T-helper 17 cell (primary cell): ENCODE measurements at regions not wholly inside any gene's neighbourhood (a gene's known extent, or its start where the extent isn't known, plus 50 kb on each side); places are given as distances from the start of the nearest gene placed in this dataset.
A peak's percentile ranks its signal among the peaks of the same experiment; 100 is the strongest.

ENCODE experiments used
- ATAC-seq: fragments of 150-1000 bp; cut with Tn5 transposase; 2 replicates; pipeline ENCODE4 v1.10.0; 2021; ENCODE audit warnings: mild to moderate bottlenecking, moderate library complexity
- DNase-seq, 3 donors: peaks; one replicate each; pipeline versions ENCODE4 v3.0.0 to v3.0.0-alpha.2; 2020 to 2021
- H3K9me3 ChIP-seq: one replicate; pipeline ENCODE4 v1.7.0; 2013; ENCODE audit warnings: low read length, mild to moderate bottlenecking; ENCODE audit not compliant: control insufficient read depth, poor library complexity, severe bottlenecking
- H3K27ac Mint-ChIP-seq: one replicate; pipeline ENCODE4 v1.8.0; 2022; ENCODE audit warnings: mild to moderate bottlenecking, moderate library complexity, mixed read lengths
- H3K27me3 Mint-ChIP-seq: one replicate; pipeline ENCODE4 v1.8.0; 2022; ENCODE audit warnings: mixed read lengths
- H3K36me3 Mint-ChIP-seq: one replicate; pipeline ENCODE4 v1.8.0; 2022; ENCODE audit warnings: low read depth, mixed read lengths
- H3K4me1 Mint-ChIP-seq: one replicate; pipeline ENCODE4 v1.8.0; 2022; ENCODE audit warnings: mild to moderate bottlenecking, mixed read lengths
- H3K4me3 Mint-ChIP-seq: one replicate; pipeline ENCODE4 v1.8.0; 2022; ENCODE audit warnings: mild to moderate bottlenecking, moderate library complexity, mixed read lengths

GRCh38 chr1:24992124-24992760 lies 62.2 kb upstream of the RUNX3 start:
- Mint-ChIP-seq H3K4me3 (peak overlapping the region; percentile 91), H3K27me3 (peaks cover 7% of the 10 kb centered on the region), H3K36me3 (no peaks in the 10 kb centered on the region), H3K4me1 (peaks cover 51% of the 10 kb centered on the region), H3K27ac (peak overlapping the region; percentile 98)
- no peak for DNase-seq
- H3K9me3 ChIP-seq = no peaks in the 10 kb centered on the region
- peak; percentile 48 for ATAC-seq

DNA sequence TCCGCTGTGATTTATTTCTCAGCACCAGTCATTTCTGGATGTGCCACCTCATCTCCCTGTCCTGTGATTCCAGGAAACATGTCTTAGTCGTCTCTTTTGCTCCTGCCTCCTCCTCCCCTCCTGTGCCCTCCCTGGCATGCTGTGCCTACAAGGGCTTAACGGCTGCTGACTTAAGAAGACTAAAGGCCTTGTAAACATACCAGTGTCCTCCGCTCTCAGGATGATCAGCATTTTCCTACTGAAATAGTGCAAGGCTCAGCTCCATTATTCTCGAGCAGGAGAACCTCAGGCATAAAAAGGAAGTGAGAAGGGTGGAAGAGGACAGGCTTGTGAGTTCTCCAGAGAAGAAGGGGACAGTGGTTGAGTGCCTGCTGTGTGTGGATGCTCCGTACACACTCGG lies 61.6 kb upstream of the RUNX3 start:
- H3K36me3 Mint-ChIP-seq = no peaks in the 10 kb centered on the region
- H3K4me1 Mint-ChIP-seq = peaks cover 51% of the 10 kb centered on the region
- H3K27ac Mint-ChIP-seq = peak overlapping the region; percentile 98
- peak overlapping the region; percentile 91 for H3K4me3 Mint-ChIP-seq
- DNase-seq (no peak), ATAC-seq (no peak)
- peaks cover 7% of the 10 kb centered on the region for H3K27me3 Mint-ChIP-seq
- H3K9me3 ChIP-seq = no peaks in the 10 kb centered on the region

GRCh38 chr1:24990779-24991641 lies 60.9 kb upstream of the RUNX3 start:
- DNase-seq = no peak
- peak; percentile 24 for ATAC-seq
- H3K4me3 Mint-ChIP-seq = peak overlapping the region; percentile 91

GRCh38 chr1:24990136-24990535 lies 60.1 kb upstream of the RUNX3 start:
- no peak for ATAC-seq
- Mint-ChIP-seq H3K4me1 (peaks cover 54% of the 10 kb centered on the region), H3K27ac (peak overlapping the region; percentile 98), H3K4me3 (peak overlapping the region; percentile 89), H3K27me3 (peaks cover 7% of the 10 kb centered on the region), H3K36me3 (no peaks in the 10 kb centered on the region)
- H3K9me3 ChIP-seq = no peaks in the 10 kb centered on the region
- no peak for DNase-seq

More at GRCh38 chr1:24990779-24991641, 60.9 kb upstream of the RUNX3 start:
- Mint-ChIP-seq H3K4me1 (peaks cover 48% of the 10 kb centered on the region), H3K27ac (peak overlapping the region; percentile 98), H3K36me3 (no peaks in the 10 kb centered on the region), H3K27me3 (peaks cover 7% of the 10 kb centered on the region)
- H3K9me3 ChIP-seq = no peaks in the 10 kb centered on the region

GRCh38 chr1:24989082-24989481 lies 59.0 kb upstream of the RUNX3 start:
- ATAC-seq (no peak), DNase-seq (no peak)
- Mint-ChIP-seq H3K4me3 (no peak overlapping the region), H3K4me1 (peaks cover 59% of the 10 kb centered on the region), H3K27ac (peak overlapping the region; percentile 74), H3K36me3 (no peaks in the 10 kb centered on the region), H3K27me3 (peaks cover 7% of the 10 kb centered on the region)
- no peaks in the 10 kb centered on the region for H3K9me3 ChIP-seq

- Mint-ChIP-seq H3K36me3 (no peaks in the 10 kb centered on the region), H3K4me3 (no peak overlapping the region), H3K27me3 (peaks cover 7% of the 10 kb centered on the region), H3K4me1 (peaks cover 64% of the 10 kb centered on the region), H3K27ac (peak overlapping the region; percentile 74)
- ATAC-seq (no peak), DNase-seq (no peak)
- no peaks in the 10 kb centered on the region for H3K9me3 ChIP-seq
These were observed 58.5 kb upstream of the RUNX3 start for GRCh38 chr1:24988558-24988912.

GRCh38 chr1:24987875-24988557 lies 57.9 kb upstream of the RUNX3 start:
- H3K9me3 ChIP-seq = no peaks in the 10 kb centered on the region
- peak; percentile 75 for ATAC-seq
- peaks cover 69% of the 10 kb centered on the region for H3K4me1 Mint-ChIP-seq
- H3K4me3 Mint-ChIP-seq = no peak overlapping the region
- peak overlapping the region; percentile 74 for H3K27ac Mint-ChIP-seq
- H3K27me3 Mint-ChIP-seq = peaks cover 7% of the 10 kb centered on the region
- DNase-seq = no peak
- H3K36me3 Mint-ChIP-seq = no peaks in the 10 kb centered on the region

- Mint-ChIP-seq H3K4me1 (peaks cover 68% of the 10 kb centered on the region), H3K27me3 (peaks cover 7% of the 10 kb centered on the region), H3K4me3 (no peak overlapping the region), H3K27ac (peak overlapping the region; percentile 74), H3K36me3 (no peaks in the 10 kb centered on the region)
- H3K9me3 ChIP-seq = no peaks in the 10 kb centered on the region
- DNase-seq (no peak), ATAC-seq (no peak)
These were observed 57.3 kb upstream of the RUNX3 start for GRCh38 chr1:24987424-24987823.

GRCh38 chr1:24986372-24986965 lies 56.4 kb upstream of the RUNX3 start:
- peaks cover 7% of the 10 kb centered on the region for H3K27me3 Mint-ChIP-seq
- H3K9me3 ChIP-seq = no peaks in the 10 kb centered on the region
- peak overlapping the region; percentile 60 for H3K27ac Mint-ChIP-seq
- peaks cover 67% of the 10 kb centered on the region for H3K4me1 Mint-ChIP-seq
- ATAC-seq (no peak), DNase-seq (no peak)
- peak overlapping the region; percentile 21 for H3K4me3 Mint-ChIP-seq
- H3K36me3 Mint-ChIP-seq = no peaks in the 10 kb centered on the region

DNA sequence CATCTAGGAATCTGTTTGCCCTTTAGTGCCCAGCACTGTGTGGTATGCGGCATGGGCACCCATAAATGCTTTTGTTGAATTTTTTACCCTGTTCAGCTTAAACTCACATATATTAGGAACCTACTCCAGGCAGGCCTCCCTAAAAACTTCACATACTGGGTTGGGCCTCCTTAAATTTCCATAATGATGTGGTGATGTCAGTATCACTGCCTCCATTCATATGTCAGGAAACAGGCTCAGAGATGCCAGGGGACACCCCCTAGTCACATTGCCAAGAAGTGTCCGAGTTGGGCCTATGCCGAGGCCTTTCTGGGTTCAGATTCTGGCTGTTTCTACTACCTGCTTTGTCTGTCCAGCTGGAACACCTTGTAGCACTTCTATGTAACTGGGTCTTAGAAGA lies 55.7 kb upstream of the RUNX3 start:
- DNase-seq (no peak), ATAC-seq (no peak)
- Mint-ChIP-seq H3K4me1 (peaks cover 63% of the 10 kb centered on the region), H3K27me3 (peaks cover 7% of the 10 kb centered on the region), H3K27ac (peak overlapping the region; percentile 60), H3K36me3 (no peaks in the 10 kb centered on the region), H3K4me3 (peak overlapping the region; percentile 66)
- no peaks in the 10 kb centered on the region for H3K9me3 ChIP-seq

DNA sequence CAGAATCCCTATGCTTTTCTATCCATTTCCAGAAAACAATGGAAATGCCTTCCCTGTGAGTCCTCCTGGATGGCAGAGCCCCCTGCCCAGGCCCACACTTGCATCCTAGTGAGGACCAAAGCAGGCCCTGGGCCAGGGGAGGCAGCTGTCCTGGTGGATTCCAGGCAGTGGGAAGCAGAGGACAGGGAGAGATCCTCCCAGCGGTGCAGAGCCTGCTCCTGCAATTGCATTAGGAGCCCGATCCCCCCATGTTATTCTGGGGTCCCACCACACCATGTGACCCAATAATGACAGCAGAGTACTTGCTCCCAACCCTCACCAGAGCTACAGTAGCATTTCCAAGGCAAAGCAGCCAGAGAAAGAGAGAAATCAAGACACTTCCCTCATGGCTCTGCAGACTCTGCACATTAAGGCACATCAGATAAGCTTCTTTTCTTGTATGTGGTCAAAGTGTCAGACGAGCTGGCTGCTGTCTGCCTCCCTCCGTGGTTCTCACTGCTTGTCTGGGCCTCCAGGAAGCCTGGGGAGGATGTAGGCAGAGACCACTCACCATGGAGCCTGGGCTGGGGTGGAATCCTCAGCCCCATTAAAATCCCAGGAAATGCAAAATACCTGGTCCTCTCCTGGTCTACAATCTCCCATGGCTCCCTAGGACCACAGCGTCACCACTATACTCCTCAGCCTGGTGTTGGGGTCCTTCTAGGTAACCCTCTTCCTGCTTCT lies 54.9 kb upstream of the RUNX3 start:
- Mint-ChIP-seq H3K27ac (peak overlapping the region; percentile 87), H3K4me1 (peaks cover 61% of the 10 kb centered on the region), H3K36me3 (no peaks in the 10 kb centered on the region), H3K4me3 (peak overlapping the region; percentile 66), H3K27me3 (peaks cover 5% of the 10 kb centered on the region)
- peak; percentile 68 for ATAC-seq
- DNase-seq = no peak
- H3K9me3 ChIP-seq = no peaks in the 10 kb centered on the region

- no peak for DNase-seq
- peak overlapping the region; percentile 87 for H3K27ac Mint-ChIP-seq
- no peak overlapping the region for H3K4me3 Mint-ChIP-seq
- H3K27me3 Mint-ChIP-seq = no peaks in the 10 kb centered on the region
- H3K9me3 ChIP-seq = no peaks in the 10 kb centered on the region
- no peaks in the 10 kb centered on the region for H3K36me3 Mint-ChIP-seq
- no peak for ATAC-seq
- peaks cover 61% of the 10 kb centered on the region for H3K4me1 Mint-ChIP-seq
These were observed 54.2 kb upstream of the RUNX3 start for GRCh38 chr1:24984300-24984699.
